ENCODE measurements at regions not wholly inside any gene's neighbourhood (a gene's known extent, or its start where the extent isn't known, plus 50 kb on each side); places are given as distances from the start of the nearest gene placed in this dataset.

GRCh38 chr18:4631239-4631638 lies 176.1 kb upstream of the DLGAP1 start:
- intact Hi-C loops (cut with micrococcal nuclease): no loop called here

GRCh38 chr18:4605212-4605611 lies 150.1 kb upstream of the DLGAP1 start:
- Mint-ChIP-seq H3K27me3 (no peaks in the 10 kb centered on the region), H3K36me3 (ENCODE audit: low read depth) (no peaks in the 10 kb centered on the region), H3K4me3 (no peak overlapping the region), H3K27ac (no peak overlapping the region), H3K9me3 (peaks cover 16% of the 10 kb centered on the region), H3K4me1 (ENCODE audit: low read depth) (no peaks in the 10 kb centered on the region)
- ChIA-PET CTCF (no interaction called here), POLR2A (no interaction called here)
- DNase-seq (no peak), ATAC-seq (no peak)
- intact Hi-C loops (cut with micrococcal nuclease): no loop called here
- TF ChIP-seq, protein P1, sequence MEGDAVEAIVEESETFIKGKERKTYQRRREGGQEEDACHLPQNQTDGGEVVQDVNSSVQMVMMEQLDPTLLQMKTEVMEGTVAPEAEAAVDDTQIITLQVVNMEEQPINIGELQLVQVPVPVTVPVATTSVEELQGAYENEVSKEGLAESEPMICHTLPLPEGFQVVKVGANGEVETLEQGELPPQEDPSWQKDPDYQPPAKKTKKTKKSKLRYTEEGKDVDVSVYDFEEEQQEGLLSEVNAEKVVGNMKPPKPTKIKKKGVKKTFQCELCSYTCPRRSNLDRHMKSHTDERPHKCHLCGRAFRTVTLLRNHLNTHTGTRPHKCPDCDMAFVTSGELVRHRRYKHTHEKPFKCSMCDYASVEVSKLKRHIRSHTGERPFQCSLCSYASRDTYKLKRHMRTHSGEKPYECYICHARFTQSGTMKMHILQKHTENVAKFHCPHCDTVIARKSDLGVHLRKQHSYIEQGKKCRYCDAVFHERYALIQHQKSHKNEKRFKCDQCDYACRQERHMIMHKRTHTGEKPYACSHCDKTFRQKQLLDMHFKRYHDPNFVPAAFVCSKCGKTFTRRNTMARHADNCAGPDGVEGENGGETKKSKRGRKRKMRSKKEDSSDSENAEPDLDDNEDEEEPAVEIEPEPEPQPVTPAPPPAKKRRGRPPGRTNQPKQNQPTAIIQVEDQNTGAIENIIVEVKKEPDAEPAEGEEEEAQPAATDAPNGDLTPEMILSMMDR (IDR thresholded peaks at IDR 0.05): no peak

More at GRCh38 chr18:4631239-4631638, 176.1 kb upstream of the DLGAP1 start:
- H3K27me3 Mint-ChIP-seq: no peaks in the 10 kb centered on the region
- ChIA-PET CTCF (no interaction called here), POLR2A (no interaction called here)
- no peaks in the 10 kb centered on the region for H3K36me3 Mint-ChIP-seq (ENCODE audit: low read depth)
- H3K4me3 Mint-ChIP-seq: no peak overlapping the region
- DNase-seq (no peak), ATAC-seq (no peak)
- peaks cover 10% of the 10 kb centered on the region for H3K9me3 Mint-ChIP-seq
- H3K4me1 Mint-ChIP-seq (ENCODE audit: low read depth): no peaks in the 10 kb centered on the region
- TF ChIP-seq, protein P1 (IDR thresholded peaks at IDR 0.05): no peak
- H3K27ac Mint-ChIP-seq: no peak overlapping the region

DNA sequence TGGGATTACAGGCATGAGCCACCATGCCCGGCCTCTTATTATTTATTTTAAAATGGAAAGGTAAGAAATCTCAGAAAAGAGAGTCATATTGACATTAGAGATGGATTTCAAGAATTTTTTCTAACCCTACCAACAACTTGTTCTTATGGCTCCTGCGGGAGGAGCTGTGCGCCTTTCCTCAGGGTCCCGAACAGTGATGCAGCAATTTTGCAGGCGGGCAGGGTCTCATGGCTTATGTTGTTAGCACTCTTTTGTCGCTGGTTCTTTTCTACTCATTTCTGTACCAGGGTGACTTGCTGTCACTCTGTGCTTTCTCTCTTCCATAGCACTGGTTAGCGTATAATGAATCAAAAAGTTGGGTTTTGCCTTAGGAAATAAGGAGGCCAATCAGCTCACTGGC lies 148.8 kb upstream of the DLGAP1 start:
- intact Hi-C loops (cut with micrococcal nuclease): no loop called here
- no peak for DNase-seq

DNA sequence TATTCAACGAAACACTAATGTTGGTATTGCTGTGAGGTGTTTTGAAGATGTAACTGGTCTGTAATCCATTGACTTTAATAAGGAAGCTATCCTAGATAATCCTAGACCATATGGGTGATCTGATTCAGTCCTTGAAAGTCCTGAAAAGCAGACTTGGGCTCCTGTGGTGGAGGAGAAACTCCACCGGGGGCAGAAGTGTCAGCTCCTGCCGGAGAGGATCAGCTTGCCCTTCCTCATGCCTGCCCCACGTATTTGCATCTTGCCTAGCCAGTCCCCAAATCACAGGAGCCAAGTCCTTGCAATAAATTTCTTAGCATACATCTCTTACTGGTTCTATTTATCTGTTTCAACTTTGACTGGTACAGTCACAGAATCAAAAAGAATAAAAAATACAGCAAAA lies 144.2 kb upstream of the DLGAP1 start:
- H3K27ac Mint-ChIP-seq: no peak overlapping the region
- H3K27me3 Mint-ChIP-seq: no peaks in the 10 kb centered on the region

More for the DNA sequence above, 148.8 kb upstream of the DLGAP1 start:
- H3K4me1 Mint-ChIP-seq (ENCODE audit: low read depth): no peaks in the 10 kb centered on the region
- H3K4me3 Mint-ChIP-seq: no peak overlapping the region
- H3K27ac Mint-ChIP-seq: no peak overlapping the region
- POLR2A ChIA-PET: no interaction called here
- H3K27me3 Mint-ChIP-seq: no peaks in the 10 kb centered on the region
- H3K9me3 Mint-ChIP-seq: peaks cover 14% of the 10 kb centered on the region
- CTCF ChIA-PET: no interaction called here
- no peak for ATAC-seq
- H3K36me3 Mint-ChIP-seq (ENCODE audit: low read depth): no peaks in the 10 kb centered on the region
- TF ChIP-seq, protein P1 (IDR thresholded peaks at IDR 0.05): no peak

DNA sequence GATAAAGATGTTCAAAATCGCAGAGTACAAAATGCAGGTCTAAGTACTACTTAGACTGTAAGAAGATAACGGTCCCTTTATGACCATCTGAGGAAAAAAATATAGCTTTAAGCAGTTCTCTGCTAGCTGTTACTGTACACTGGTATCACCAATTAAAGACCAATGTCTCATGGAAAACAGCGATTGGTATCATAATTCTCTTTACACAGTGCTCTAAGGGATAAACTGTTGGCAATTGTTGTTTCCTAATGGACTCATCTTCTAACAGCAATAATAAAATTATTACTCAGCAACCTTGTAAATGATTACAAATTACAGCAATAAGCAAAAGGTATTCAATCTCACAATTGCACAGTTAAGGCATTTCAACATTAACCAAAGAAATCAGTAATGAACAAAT lies 142.2 kb upstream of the DLGAP1 start:
- intact Hi-C loops (cut with micrococcal nuclease): no loop called here
- H3K27ac Mint-ChIP-seq: no peak overlapping the region
- H3K27me3 Mint-ChIP-seq: no peaks in the 10 kb centered on the region
- no peaks in the 10 kb centered on the region for H3K36me3 Mint-ChIP-seq (ENCODE audit: low read depth)
- ChIA-PET CTCF (no interaction called here), POLR2A (no interaction called here)
- no peak overlapping the region for H3K4me3 Mint-ChIP-seq
- DNase-seq: no peak
- peaks cover 9% of the 10 kb centered on the region for H3K9me3 Mint-ChIP-seq
- no peaks in the 10 kb centered on the region for H3K4me1 Mint-ChIP-seq (ENCODE audit: low read depth)
- ATAC-seq: no peak
- TF ChIP-seq, protein P1 (IDR thresholded peaks at IDR 0.05): no peak

More for the DNA sequence above, 144.2 kb upstream of the DLGAP1 start:
- Mint-ChIP-seq H3K36me3 (ENCODE audit: low read depth) (no peaks in the 10 kb centered on the region), H3K4me1 (ENCODE audit: low read depth) (no peaks in the 10 kb centered on the region), H3K9me3 (peaks cover 9% of the 10 kb centered on the region), H3K4me3 (no peak overlapping the region)
- DNase-seq (no peak), ATAC-seq (no peak)
- CTCF ChIA-PET: no interaction called here
- TF ChIP-seq, protein P1 (IDR thresholded peaks at IDR 0.05): no peak
- POLR2A ChIA-PET: no interaction called here
- intact Hi-C loops (cut with micrococcal nuclease): no loop called here

Data from activated CD8-positive, alpha-beta T cell treated with anti-CD3 and anti-CD28 coated beads for 36 hours (primary cell).